ENCODE measurements at regions not wholly inside any gene's neighbourhood (a gene's known extent, or its start where the extent isn't known, plus 50 kb on each side); places are given as distances from the start of the nearest gene placed in this dataset.
"Not testable (repeated sequence)": the region's sequence is repeated elsewhere in the genome, so short reads cannot be mapped to it uniquely, and the experiment has no call there.

- FAIRE-seq, result no peak
Observed at GRCh38 chr11:96794152-96794551, 404.3 kb downstream of the JRKL start.

- FAIRE-seq, result no peak
Observed at GRCh38 chr11:96798445-96798844, 408.6 kb downstream of the JRKL start.

GRCh38 chr11:96815236-96815635, 425.4 kb downstream of the JRKL start:
- no peak for FAIRE-seq

- no peak for FAIRE-seq
Observed at GRCh38 chr11:96817482-96818399, 427.9 kb downstream of the JRKL start.

- no peak for FAIRE-seq
Observed at GRCh38 chr11:96827164-96827563, 437.4 kb downstream of the JRKL start.

GRCh38 chr11:96841792-96842191, 452.0 kb downstream of the JRKL start:
- FAIRE-seq, result no peak

GRCh38 chr11:96842731-96843130, 452.9 kb downstream of the JRKL start:
- no peak for FAIRE-seq

GRCh38 chr11:96854425-96854824, 464.6 kb downstream of the JRKL start:
- FAIRE-seq, result no peak

- not testable (repeated sequence) for FAIRE-seq
Observed at GRCh38 chr11:96861722-96862121, 471.9 kb downstream of the JRKL start.

- FAIRE-seq, result no peak
Observed at GRCh38 chr11:96863520-96863919, 473.7 kb downstream of the JRKL start.

- FAIRE-seq, result no peak
Observed at GRCh38 chr11:96865020-96865419, 475.2 kb downstream of the JRKL start.

- no peak for FAIRE-seq
Observed at GRCh38 chr11:96869207-96869606, 479.4 kb downstream of the JRKL start.

- no peak for FAIRE-seq
Observed at GRCh38 chr11:96875712-96876111, 485.9 kb downstream of the JRKL start.

GRCh38 chr11:96878299-96879051, 488.7 kb downstream of the JRKL start:
- FAIRE-seq, result no peak

GRCh38 chr11:96882622-96883021, 492.8 kb downstream of the JRKL start:
- FAIRE-seq, result not testable (repeated sequence)

- FAIRE-seq, result no peak
Observed at GRCh38 chr11:96885405-96885804, 495.6 kb downstream of the JRKL start.

GRCh38 chr11:96885912-96886311, 496.1 kb downstream of the JRKL start:
- FAIRE-seq, result no peak

- FAIRE-seq, result no peak
Observed at GRCh38 chr11:96893988-96894387, 504.2 kb downstream of the JRKL start.

- FAIRE-seq, result no peak
Observed at GRCh38 chr11:96894587-96894986, 504.8 kb downstream of the JRKL start.

GRCh38 chr11:96899971-96900370, 510.2 kb downstream of the JRKL start:
- FAIRE-seq, result no peak

GRCh38 chr11:96905143-96905542, 515.3 kb downstream of the JRKL start:
- no peak for FAIRE-seq

GRCh38 chr11:96905663-96906062, 515.9 kb downstream of the JRKL start:
- no peak for FAIRE-seq

GRCh38 chr11:96906476-96906875, 516.7 kb downstream of the JRKL start:
- no peak for FAIRE-seq

GRCh38 chr11:96925862-96926261, 536.0 kb downstream of the JRKL start:
- FAIRE-seq, result no peak
